Stimulated activated CD8-positive, alpha-beta memory T cell treated with anti-CD3 and anti-CD28 coated beads, Interleukin-4, amount 100 ng/mL, for 48 hours (primary cell): ENCODE measurements at regions not wholly inside any gene's neighbourhood (a gene's known extent, or its start where the extent isn't known, plus 50 kb on each side); places are given as distances from the start of the nearest gene placed in this dataset.

Experiments used
- DNase-seq: peaks from one replicate; pipeline ENCODE4 v3.0.0-alpha.2; 2020

- DNase-seq, result no peak
Observed at GRCh38 chr3:157700405-157700804, 197.2 kb upstream of the VEPH1 start.

GRCh38 chr3:157695586-157695985 is 192.4 kb upstream of the VEPH1 start:
- no peak for DNase-seq

- DNase-seq, result no peak
Observed at GRCh38 chr3:157695103-157695502, 191.9 kb upstream of the VEPH1 start.

GRCh38 chr3:157693762-157694161 is 190.5 kb upstream of the VEPH1 start:
- no peak for DNase-seq

- no peak for DNase-seq
Observed at GRCh38 chr3:157692468-157692867, 189.3 kb upstream of the VEPH1 start.

GRCh38 chr3:157683668-157684067 is 180.5 kb upstream of the VEPH1 start:
- DNase-seq, result no peak

GRCh38 chr3:157672061-157672460 is 168.8 kb upstream of the VEPH1 start:
- no peak for DNase-seq

- DNase-seq, result no peak
Observed at GRCh38 chr3:157671656-157672055, 168.4 kb upstream of the VEPH1 start.

GRCh38 chr3:157669416-157669815 is 166.2 kb upstream of the VEPH1 start:
- no peak for DNase-seq

GRCh38 chr3:157667493-157667892 is 164.3 kb upstream of the VEPH1 start:
- DNase-seq, result no peak

- no peak for DNase-seq
Observed at GRCh38 chr3:157662171-157662570, 159.0 kb upstream of the VEPH1 start.

- no peak for DNase-seq
Observed at GRCh38 chr3:157660847-157661246, 157.6 kb upstream of the VEPH1 start.

- no peak for DNase-seq
Observed at GRCh38 chr3:157652366-157652765, 149.2 kb upstream of the VEPH1 start.

GRCh38 chr3:157650699-157651098 is 147.5 kb upstream of the VEPH1 start:
- DNase-seq, result no peak

GRCh38 chr3:157650172-157650571 is 147.0 kb upstream of the VEPH1 start:
- DNase-seq, result no peak

GRCh38 chr3:157649511-157649910 is 146.3 kb upstream of the VEPH1 start:
- no peak for DNase-seq

- no peak for DNase-seq
Observed at GRCh38 chr3:157647820-157648219, 144.6 kb upstream of the VEPH1 start.

GRCh38 chr3:157639756-157640426 is 136.7 kb upstream of the VEPH1 start:
- DNase-seq, result no peak

GRCh38 chr3:157637866-157638265 is 134.7 kb upstream of the VEPH1 start:
- DNase-seq, result no peak

GRCh38 chr3:157633241-157633640 is 130.0 kb upstream of the VEPH1 start:
- no peak for DNase-seq

- DNase-seq, result no peak
Observed at GRCh38 chr3:157632075-157632474, 128.9 kb upstream of the VEPH1 start.

- no peak for DNase-seq
Observed at GRCh38 chr3:157631478-157631877, 128.3 kb upstream of the VEPH1 start.

- DNase-seq, result no peak
Observed at GRCh38 chr3:157626817-157627216, 123.6 kb upstream of the VEPH1 start.

- no peak for DNase-seq
Observed at GRCh38 chr3:157624801-157625200, 121.6 kb upstream of the VEPH1 start.

GRCh38 chr3:157618886-157619285 is 115.7 kb upstream of the VEPH1 start:
- no peak for DNase-seq
